Fibroblast of the aortic adventitia (primary cell): ENCODE measurements at regions not wholly inside any gene's neighbourhood (a gene's known extent, or its start where the extent isn't known, plus 50 kb on each side); places are given as distances from the start of the nearest gene placed in this dataset.

Experiments used
- DNase-seq: peaks from one replicate; pipeline ENCODE4 v3.0.0-alpha.2; 2010; ENCODE audit warnings: low read depth
- H3K4me3 ChIP-seq: 2 replicates; pipeline ENCODE4 v1.5.1; 2011; ENCODE audit warnings: low read depth, mild to moderate bottlenecking, control low read depth, low read length, moderate library complexity
- CTCF ChIP-seq: IDR thresholded peaks from 2 replicates; pipeline ENCODE4 v1.5.1; 2011; ENCODE audit warnings: mild to moderate bottlenecking, low read length, control low read depth, inconsistent platforms; ENCODE audit not compliant: insufficient read depth

DNA sequence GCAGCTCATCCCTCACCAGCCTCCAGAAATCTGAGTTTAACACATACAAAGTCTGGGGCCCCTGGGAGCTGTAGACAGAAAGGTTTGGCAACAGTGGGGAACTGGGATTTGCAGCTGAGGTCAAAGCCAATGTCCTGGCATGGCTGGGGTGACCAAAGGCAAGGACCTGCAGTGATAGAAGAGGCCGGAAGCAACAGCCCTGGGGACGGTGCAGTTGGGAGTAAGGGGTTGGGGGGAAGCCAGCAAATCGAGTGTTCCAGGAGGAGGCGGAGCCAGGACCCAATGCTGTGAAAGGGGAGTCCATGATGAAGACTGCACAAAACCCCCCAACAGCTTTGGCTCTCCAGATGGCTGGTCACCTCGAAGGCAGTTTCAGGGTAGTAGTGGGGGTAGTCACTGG lies 74.1 kb upstream of the SPATA12 start:
- DNase-seq: no peak
- H3K4me3 ChIP-seq: no peak overlapping the region
- TF ChIP-seq CTCF: no peak

- H3K4me3 ChIP-seq: no peak overlapping the region
- peak; percentile 68 for DNase-seq
- TF ChIP-seq CTCF: peak; percentile 41
These were observed 74.6 kb upstream of the SPATA12 start for GRCh38 chr3:56985878-56986277.

- no peak for TF ChIP-seq CTCF
- no peak for DNase-seq
- H3K4me3 ChIP-seq: no peak overlapping the region
These were observed 75.0 kb upstream of the SPATA12 start for GRCh38 chr3:56985460-56985859.

DNA sequence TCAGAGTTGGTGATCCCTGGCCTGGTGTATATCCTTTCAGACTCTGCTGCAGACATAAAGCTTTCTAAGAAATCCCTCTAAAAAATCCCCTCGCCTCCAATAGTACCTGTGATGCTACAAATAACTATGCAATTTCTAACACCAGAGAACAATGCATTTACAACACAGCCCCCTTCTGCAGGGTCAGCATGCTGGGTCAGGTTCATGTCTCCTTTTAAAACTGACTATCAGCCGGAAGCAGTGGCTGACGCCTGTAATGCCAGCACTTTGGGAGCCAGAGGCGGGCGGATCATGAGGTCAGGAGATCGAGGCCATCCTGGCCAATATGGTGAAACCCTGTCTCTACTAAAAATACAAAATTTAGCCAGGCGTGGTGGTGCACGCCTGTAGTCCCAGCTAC lies 77.0 kb upstream of the SPATA12 start:
- no peak for DNase-seq
- no peak for TF ChIP-seq CTCF
- H3K4me3 ChIP-seq: no peak overlapping the region

DNA sequence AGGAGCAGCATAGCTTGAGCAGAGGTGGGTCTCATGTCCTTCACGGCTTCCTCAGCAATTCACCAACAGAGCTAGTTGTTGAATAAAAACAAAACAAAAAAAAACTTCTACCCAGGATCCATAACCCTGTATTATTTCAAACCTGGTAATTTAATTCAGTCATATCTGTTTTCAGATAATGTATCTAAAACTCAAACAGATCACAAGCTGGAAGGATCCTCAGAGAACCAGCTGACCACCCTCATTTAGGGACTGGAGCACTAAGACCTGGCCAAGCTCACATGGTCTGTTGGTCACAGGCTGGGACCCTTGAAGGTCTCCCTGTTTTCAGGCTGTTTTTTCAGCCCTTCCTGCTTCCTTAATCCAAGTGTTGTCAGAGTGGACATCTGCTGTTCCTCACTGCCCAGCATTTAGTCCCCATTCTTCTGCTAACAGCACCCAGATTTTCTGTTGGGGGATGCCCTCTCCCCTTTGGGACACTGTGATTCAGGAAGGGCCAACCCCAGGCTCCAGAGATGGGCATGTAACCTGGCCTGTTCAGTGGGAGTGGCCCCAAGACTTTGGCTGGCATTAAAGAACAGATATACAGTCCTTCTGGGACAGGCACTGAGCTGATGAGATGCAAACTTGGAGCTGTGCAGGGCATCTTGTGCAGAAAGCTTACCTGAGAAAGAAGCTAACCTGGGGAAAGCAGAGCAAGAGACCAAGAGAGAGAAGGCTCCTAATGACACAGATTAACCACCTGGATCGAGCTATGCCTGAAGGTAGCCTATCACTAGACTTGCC lies 78.8 kb upstream of the SPATA12 start:
- TF ChIP-seq CTCF: no peak
- H3K4me3 ChIP-seq: no peak overlapping the region
- DNase-seq: no peak

GRCh38 chr3:56980798-56981390 lies 79.6 kb upstream of the SPATA12 start:
- TF ChIP-seq CTCF: no peak
- no peak overlapping the region for H3K4me3 ChIP-seq
- peak; percentile 100 for DNase-seq
